Astrocyte of the spinal cord (primary cell): ENCODE measurements at regions not wholly inside any gene's neighbourhood (a gene's known extent, or its start where the extent isn't known, plus 50 kb on each side); places are given as distances from the start of the nearest gene placed in this dataset.

Source experiments
- DNase-seq: peaks from one replicate; pipeline ENCODE4 v3.0.0; 2011; ENCODE audit warnings: low read depth, low spot score
- H3K4me3 ChIP-seq: 2 replicates; pipeline ENCODE4 v1.5.1; 2011; ENCODE audit warnings: low read depth, mild to moderate bottlenecking, low read length, moderate library complexity
- CTCF ChIP-seq: IDR thresholded peaks from 2 replicates; pipeline ENCODE4 v1.5.1; 2012; ENCODE audit warnings: low read depth, mild to moderate bottlenecking, low read length, inconsistent platforms
- in situ Hi-C: cut with HindIII; loops from 2 replicates; pipeline ENCODE4 v1.10.0; 2017; ENCODE audit warnings: low sequenced_read_pairs

- TF ChIP-seq CTCF = no peak
- in situ Hi-C loops = no loop called here
- no peak overlapping the region for H3K4me3 ChIP-seq
- DNase-seq = no peak
Observed at GRCh38 chrX:110408949-110409588, 50.4 kb downstream of the RTL9 start.

- H3K4me3 ChIP-seq = no peak overlapping the region
- in situ Hi-C loops = no loop called here
- peak; percentile 43 for DNase-seq
- no peak for TF ChIP-seq CTCF
Observed at GRCh38 chrX:110409925-110410324, 51.3 kb downstream of the RTL9 start.

- H3K4me3 ChIP-seq = no peak overlapping the region
- no peak for DNase-seq
- in situ Hi-C loops = no loop called here
- TF ChIP-seq CTCF = no peak
Observed at GRCh38 chrX:110410603-110411002, 52.0 kb downstream of the RTL9 start.

GRCh38 chrX:110412971-110413726 lies 54.5 kb downstream of the RTL9 start:
- in situ Hi-C loops = no loop called here
- peak; percentile 69 for DNase-seq
- no peak overlapping the region for H3K4me3 ChIP-seq
- peak; percentile 84 for TF ChIP-seq CTCF

GRCh38 chrX:110413727-110414124 lies 55.1 kb downstream of the RTL9 start:
- no peak for TF ChIP-seq CTCF
- DNase-seq = no peak
- no peak overlapping the region for H3K4me3 ChIP-seq
- in situ Hi-C loops = no loop called here

GRCh38 chrX:110414273-110414672 lies 55.6 kb downstream of the RTL9 start:
- no peak for DNase-seq
- TF ChIP-seq CTCF = no peak
- in situ Hi-C loops = no loop called here
- no peak overlapping the region for H3K4me3 ChIP-seq
